ENCODE measurements at regions not wholly inside any gene's neighbourhood (a gene's known extent, or its start where the extent isn't known, plus 50 kb on each side); places are given as distances from the start of the nearest gene placed in this dataset.

DNA sequence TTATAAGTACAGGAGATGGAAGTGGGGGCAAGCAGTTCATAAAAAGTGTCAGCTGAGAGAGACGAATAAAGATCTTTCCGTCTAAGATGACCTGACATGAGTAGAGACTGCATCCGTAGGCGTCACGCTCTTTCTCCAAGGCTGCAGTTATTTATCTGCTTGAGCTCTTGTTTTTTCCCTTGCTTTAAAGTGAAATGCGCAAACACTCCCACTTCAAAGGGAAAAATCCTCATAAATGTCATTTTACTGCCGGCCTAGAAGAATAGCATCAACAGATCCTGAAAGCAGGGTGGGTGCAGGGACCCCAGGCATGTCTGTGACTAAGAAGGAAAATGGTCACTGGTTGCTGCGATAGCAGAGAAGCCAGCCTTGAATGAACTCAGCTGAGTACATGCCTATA lies 647.4 kb downstream of the MED13L start:
- H3K36me3 ChIP-seq (ENCODE audit: insufficient read depth, low read length): no peaks in the 10 kb centered on the region

DNA sequence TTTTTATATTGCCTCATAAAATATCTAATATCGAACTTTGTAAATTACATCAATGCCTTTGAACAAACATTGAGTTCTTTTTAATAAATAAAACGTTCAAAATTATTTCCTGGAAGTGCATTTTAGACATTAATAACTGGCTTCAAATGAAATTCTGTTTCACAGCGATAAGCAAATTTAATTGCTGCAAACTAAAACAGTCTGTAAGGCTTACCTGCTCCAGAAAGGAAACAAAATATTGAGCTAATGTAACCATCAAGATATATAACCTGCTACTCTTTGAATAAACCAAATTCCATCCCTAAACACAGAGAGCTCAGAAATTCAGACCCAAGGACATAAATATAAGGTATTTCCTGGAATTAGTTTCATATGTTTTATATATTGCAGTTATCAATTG lies 651.3 kb downstream of the MED13L start:
- no peaks in the 10 kb centered on the region for H3K4me1 ChIP-seq (ENCODE audit: insufficient read depth, low read length)
- H3K9me3 ChIP-seq (ENCODE audit: control insufficient read depth, insufficient read depth, low read length): peaks cover 6% of the 10 kb centered on the region; the same call in 1 of the 2 replicates
- H3K36me3 ChIP-seq (ENCODE audit: insufficient read depth, low read length): no peaks in the 10 kb centered on the region
- no peak overlapping the region for H3K9ac ChIP-seq (ENCODE audit: low read depth, low read length)

More for the DNA sequence above, 647.4 kb downstream of the MED13L start:
- Histone ChIP-seq H3K9me3 (ENCODE audit: control insufficient read depth, insufficient read depth, low read length) (peaks cover 6% of the 10 kb centered on the region; the same call in 1 of the 2 replicates), H3K4me1 (ENCODE audit: insufficient read depth, low read length) (no peaks in the 10 kb centered on the region), H3K9ac (ENCODE audit: low read depth, low read length) (no peak overlapping the region)

DNA sequence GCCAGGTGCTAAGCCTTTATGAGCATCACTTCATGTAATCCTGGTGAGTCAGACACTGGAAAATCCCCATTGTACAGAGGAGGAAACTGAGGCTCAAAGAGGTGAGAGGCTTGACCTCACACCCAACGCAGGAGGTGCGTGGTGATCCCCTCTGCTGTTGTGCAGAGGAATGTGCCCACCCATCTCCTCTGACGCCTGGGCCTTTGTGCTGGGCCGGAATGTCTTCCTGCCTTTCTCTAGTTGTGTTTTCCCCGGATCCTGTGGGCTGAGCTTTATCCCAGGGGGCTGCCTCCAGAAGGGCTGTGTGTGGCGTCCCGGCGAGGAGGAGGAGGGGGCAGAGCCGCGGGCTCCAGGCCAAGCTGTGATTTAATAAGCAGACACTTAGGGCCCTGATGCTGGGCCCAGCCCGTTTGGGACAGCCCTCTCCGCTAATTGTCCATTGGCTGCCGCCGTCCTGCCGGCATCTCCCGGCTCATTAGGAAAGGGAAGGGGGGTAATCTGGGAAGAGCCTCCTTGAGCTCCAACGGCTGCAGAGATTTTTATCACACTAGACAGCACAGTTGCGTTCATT lies 653.6 kb downstream of the MED13L start:
- no peaks in the 10 kb centered on the region; the same call in 1 of the 2 replicates for H3K9me3 ChIP-seq (ENCODE audit: control insufficient read depth, insufficient read depth, low read length)
- H3K4me1 ChIP-seq (ENCODE audit: insufficient read depth, low read length): no peaks in the 10 kb centered on the region
- no peaks in the 10 kb centered on the region for H3K36me3 ChIP-seq (ENCODE audit: insufficient read depth, low read length)
- no peak overlapping the region for H3K9ac ChIP-seq (ENCODE audit: low read depth, low read length)

DNA sequence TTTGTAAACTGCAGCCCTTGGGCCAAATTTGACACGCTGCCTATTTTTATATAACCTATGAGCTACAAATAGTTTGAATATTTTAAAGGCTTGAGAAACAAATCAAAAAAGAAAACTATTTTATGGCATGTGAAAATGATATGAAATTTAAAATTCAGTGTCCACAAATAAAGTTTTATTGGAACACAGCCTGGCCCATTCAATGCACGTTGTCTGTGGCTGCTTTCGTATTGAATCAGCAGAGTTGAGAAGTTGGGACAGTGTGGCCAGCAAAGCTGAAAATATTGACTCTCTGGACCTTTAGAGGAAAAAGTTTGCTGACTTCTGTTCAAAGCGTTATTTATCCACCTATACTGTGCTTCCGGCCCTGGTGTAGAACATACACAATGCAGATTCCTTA lies 654.2 kb downstream of the MED13L start:
- H3K9ac ChIP-seq (ENCODE audit: low read depth, low read length): no peak overlapping the region
- H3K36me3 ChIP-seq (ENCODE audit: insufficient read depth, low read length): no peaks in the 10 kb centered on the region
- no peaks in the 10 kb centered on the region for H3K4me1 ChIP-seq (ENCODE audit: insufficient read depth, low read length)
- no peaks in the 10 kb centered on the region; the same call in 1 of the 2 replicates for H3K9me3 ChIP-seq (ENCODE audit: control insufficient read depth, insufficient read depth, low read length)

DNA sequence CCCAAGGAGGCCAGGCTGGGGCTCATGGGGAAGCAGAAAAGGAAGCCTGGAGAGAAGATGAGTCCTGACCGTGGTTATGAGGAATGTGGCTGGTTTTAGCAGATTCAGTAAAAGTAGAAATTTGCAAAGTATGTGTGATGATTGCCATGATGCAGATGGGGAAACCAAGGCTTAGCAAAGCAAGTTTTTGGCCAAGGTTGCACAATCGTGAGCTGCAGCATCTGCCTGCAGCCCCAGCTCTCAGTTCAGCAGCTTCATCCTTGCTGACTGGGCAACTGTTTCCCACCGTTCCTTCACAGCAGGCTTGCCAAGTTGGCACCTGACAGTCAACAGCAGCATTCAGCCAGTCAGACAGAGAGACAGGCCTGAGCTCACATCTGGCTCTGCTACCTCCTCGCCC lies 656.7 kb downstream of the MED13L start:
- no peaks in the 10 kb centered on the region for H3K4me1 ChIP-seq (ENCODE audit: insufficient read depth, low read length)
- H3K36me3 ChIP-seq (ENCODE audit: insufficient read depth, low read length): no peaks in the 10 kb centered on the region
- no peaks in the 10 kb centered on the region; the same call in 1 of the 2 replicates for H3K9me3 ChIP-seq (ENCODE audit: control insufficient read depth, insufficient read depth, low read length)
- H3K9ac ChIP-seq (ENCODE audit: low read depth, low read length): no peak overlapping the region

DNA sequence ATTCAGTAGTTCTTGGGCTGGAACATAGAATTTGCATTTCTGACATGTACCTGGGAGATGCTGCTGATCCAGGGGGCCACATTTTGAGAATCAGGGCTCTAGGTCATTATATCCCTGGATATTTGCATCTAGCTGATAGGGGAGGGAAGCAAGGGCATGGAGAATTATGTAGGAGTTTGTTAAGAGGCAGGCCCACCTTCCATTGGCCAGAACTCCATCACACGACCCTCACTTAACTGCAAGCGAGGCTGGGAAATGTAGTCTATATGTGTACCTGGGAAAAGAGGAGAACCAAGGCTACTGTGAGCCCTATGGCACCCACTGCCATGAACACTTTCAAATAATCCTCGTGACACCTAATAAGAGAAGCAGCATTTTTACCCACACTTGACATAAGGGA lies 657.6 kb downstream of the MED13L start:
- no peak overlapping the region for H3K9ac ChIP-seq (ENCODE audit: low read depth, low read length)
- no peaks in the 10 kb centered on the region for H3K4me1 ChIP-seq (ENCODE audit: insufficient read depth, low read length)
- no peaks in the 10 kb centered on the region for H3K36me3 ChIP-seq (ENCODE audit: insufficient read depth, low read length)
- no peaks in the 10 kb centered on the region for H3K9me3 ChIP-seq (ENCODE audit: control insufficient read depth, insufficient read depth, low read length)

DNA sequence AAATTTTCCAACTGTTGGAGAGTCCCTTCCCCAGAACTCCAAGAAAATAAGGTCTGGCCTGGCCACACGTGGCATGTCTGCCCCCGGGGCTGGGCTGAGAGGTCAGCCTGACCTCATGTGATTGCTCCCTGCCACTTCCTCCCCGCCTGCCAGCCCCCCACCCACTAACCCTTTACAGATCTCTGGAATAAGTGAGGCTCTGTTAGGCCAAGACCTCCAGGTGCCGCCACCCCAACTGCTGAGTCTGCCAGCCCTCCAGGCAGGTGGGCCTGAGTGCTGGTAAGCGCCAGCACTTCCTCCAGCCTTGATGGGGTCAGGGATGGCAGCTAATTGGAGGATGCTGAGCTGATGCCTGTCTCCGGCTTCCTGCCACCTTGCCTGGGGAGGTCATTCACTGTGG lies 658.4 kb downstream of the MED13L start:
- Histone ChIP-seq H3K9me3 (ENCODE audit: control insufficient read depth, insufficient read depth, low read length) (no peaks in the 10 kb centered on the region), H3K36me3 (ENCODE audit: insufficient read depth, low read length) (no peaks in the 10 kb centered on the region), H3K4me1 (ENCODE audit: insufficient read depth, low read length) (no peaks in the 10 kb centered on the region), H3K9ac (ENCODE audit: low read depth, low read length) (no peak overlapping the region)

DNA sequence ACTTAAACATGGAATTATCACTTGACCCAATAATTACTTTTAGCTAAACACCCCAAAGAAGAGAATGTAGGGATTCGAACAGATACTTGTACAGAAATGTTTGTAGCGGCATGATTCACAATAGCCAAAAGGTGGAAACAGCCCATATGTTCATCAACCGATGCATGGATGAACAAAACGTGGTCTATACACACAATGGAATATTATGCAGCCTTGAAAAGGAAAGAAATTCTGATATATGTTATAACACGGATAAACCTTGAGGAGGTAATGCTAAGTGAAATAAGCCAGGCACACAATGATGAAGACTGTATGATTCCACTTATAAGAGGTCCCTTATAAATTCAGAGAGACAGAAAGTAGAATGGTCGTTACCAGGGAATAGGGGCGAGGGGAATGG lies 659.4 kb downstream of the MED13L start:
- H3K4me1 ChIP-seq (ENCODE audit: insufficient read depth, low read length): no peaks in the 10 kb centered on the region
- H3K9ac ChIP-seq (ENCODE audit: low read depth, low read length): no peak overlapping the region
- H3K36me3 ChIP-seq (ENCODE audit: insufficient read depth, low read length): no peaks in the 10 kb centered on the region
- H3K9me3 ChIP-seq (ENCODE audit: control insufficient read depth, insufficient read depth, low read length): no peaks in the 10 kb centered on the region

DNA sequence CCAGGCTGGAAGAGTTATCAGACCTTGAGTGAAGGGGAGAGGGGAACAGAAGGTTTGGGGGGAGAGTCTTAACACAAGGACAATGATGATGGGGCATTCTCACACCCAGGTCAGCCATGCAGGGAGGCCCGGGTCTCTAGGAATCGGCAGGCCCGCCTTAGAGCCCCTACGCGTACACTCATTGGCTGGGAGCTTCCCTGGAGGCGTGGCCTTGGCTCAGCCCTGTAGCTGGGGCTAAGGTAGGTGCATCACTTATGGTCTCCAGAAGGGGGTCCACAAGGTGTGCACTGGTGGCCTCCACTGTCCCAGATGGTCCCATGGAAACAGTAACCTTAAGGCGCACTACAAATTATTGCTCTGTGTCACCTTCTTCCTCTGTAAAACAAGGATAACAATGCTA lies 660.1 kb downstream of the MED13L start:
- H3K4me1 ChIP-seq (ENCODE audit: insufficient read depth, low read length): no peaks in the 10 kb centered on the region
- no peak overlapping the region for H3K9ac ChIP-seq (ENCODE audit: low read depth, low read length)
- no peaks in the 10 kb centered on the region for H3K36me3 ChIP-seq (ENCODE audit: insufficient read depth, low read length)
- H3K9me3 ChIP-seq (ENCODE audit: control insufficient read depth, insufficient read depth, low read length): no peaks in the 10 kb centered on the region

DNA sequence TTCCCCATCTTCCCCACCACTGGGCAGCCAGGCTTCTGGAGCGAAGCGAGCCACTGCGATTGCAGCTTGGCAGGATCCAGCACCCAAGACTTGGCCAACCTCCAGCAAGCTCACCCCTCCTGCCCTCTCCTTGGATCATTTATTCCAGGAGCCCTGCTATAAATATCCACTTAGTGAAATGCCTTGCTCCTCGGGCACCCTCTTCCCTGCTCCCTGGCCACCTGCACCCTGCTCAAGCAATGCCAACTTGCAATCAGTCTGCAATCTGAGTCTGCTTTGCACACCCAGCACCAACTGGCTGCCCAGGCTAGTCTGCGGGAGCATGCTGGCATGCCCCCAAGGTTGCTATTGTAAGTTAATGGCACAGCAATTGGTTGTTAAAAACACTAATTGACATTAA lies 666.0 kb downstream of the MED13L start:
- Histone ChIP-seq H3K9ac (ENCODE audit: low read depth, low read length) (no peak overlapping the region), H3K9me3 (ENCODE audit: control insufficient read depth, insufficient read depth, low read length) (no peaks in the 10 kb centered on the region), H3K36me3 (ENCODE audit: insufficient read depth, low read length) (no peaks in the 10 kb centered on the region), H3K4me1 (ENCODE audit: insufficient read depth, low read length) (no peaks in the 10 kb centered on the region)

DNA sequence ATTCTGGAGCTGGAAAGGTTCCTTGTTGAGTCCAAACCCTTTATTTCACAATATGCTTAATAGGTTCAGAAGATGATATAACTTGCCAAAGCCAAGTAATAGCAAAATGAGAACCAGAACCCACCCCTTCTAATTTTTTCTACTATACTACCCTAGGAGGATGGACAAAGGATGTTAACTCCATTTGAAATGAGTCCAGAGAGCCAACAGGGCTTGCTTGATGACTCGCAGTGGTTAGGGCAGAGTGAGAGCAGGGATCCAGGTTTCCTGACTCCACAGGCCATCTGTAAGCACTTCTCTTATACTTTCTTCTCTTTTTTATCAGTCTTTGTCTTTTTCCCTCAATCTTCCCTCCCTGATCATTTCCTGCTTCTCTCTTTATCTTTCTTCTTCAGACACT lies 668.1 kb downstream of the MED13L start:
- Histone ChIP-seq H3K9me3 (ENCODE audit: control insufficient read depth, insufficient read depth, low read length) (no peaks in the 10 kb centered on the region), H3K4me1 (ENCODE audit: insufficient read depth, low read length) (no peaks in the 10 kb centered on the region), H3K9ac (ENCODE audit: low read depth, low read length) (no peak overlapping the region), H3K36me3 (ENCODE audit: insufficient read depth, low read length) (no peaks in the 10 kb centered on the region)

DNA sequence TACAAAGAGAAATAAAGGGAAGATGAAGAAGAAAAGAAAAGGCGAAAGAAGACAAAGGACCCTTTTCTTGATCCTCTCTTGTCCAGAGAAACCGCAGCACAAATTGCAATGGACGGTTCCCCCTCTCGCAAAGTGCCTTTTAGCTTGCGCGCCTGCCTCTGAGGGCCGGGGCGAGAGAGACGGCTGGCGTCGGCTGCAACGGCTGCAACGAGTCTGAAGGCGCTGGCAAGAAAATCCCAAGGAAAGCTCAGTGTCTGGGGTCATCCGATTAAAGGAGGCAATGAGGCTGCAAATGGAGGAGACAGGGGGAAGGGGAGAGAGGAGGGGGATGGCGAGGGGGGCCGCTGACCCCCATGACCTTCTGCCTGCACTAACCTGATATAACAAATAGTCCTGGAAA lies 671.5 kb downstream of the MED13L start:
- Histone ChIP-seq H3K9me3 (ENCODE audit: control insufficient read depth, insufficient read depth, low read length) (no peaks in the 10 kb centered on the region), H3K36me3 (ENCODE audit: insufficient read depth, low read length) (no peaks in the 10 kb centered on the region), H3K4me1 (ENCODE audit: insufficient read depth, low read length) (no peaks in the 10 kb centered on the region)

DNA sequence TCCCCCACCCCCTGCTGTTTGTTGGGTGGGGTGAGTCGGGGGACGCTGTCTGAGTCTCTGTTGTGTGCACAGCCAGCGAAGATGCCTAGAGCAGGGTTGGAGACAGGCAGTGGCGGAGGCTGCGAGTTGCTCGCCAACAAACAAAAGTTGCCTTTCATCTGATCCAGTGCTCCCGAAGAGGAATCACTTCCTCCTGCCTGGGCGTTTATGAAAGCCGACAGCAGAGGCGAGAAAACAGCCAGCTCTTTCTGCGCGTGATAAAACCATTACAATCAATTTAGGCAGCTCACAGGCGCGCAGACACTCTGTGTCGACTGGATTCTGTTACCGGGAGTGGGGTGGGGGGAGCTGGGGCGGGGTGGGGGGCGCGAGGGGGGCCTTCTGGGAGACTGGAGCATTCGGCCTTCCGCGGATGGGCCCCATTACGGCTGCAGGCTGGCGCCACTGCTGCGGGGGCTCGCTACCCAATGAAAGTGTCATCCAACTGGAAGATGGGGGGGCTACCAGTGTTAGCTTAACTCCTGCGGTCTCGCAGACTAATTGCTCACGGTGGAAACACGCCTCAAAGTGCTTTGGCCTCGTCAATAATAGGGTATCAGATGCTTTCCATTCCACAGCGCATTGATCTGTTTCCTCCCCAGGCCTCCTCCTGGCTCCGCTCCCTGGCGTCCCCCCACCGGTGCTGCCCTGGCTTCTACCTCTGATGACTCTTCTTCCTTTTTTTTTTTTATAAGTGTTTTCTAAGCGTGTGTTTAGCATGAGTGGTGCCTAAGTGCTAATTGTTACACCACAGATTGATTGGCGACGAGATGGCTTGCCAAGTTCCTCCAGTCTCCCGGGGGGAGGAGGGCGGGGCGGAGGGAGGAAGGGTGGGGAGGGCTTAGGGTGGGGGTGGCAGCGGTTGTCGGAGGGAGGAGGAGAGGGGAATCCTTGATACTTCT lies 678.4 kb downstream of the MED13L start:
- Histone ChIP-seq H3K4me1 (ENCODE audit: insufficient read depth, low read length) (no peaks in the 10 kb centered on the region; the same call in 1 of the 2 replicates), H3K9ac (ENCODE audit: low read depth, low read length) (peak overlapping the region; percentile 13; the same call in 1 of the 2 replicates), H3K36me3 (ENCODE audit: insufficient read depth, low read length) (no peaks in the 10 kb centered on the region)

More for the DNA sequence above, 671.5 kb downstream of the MED13L start:
- no peak overlapping the region for H3K9ac ChIP-seq (ENCODE audit: low read depth, low read length)

DNA sequence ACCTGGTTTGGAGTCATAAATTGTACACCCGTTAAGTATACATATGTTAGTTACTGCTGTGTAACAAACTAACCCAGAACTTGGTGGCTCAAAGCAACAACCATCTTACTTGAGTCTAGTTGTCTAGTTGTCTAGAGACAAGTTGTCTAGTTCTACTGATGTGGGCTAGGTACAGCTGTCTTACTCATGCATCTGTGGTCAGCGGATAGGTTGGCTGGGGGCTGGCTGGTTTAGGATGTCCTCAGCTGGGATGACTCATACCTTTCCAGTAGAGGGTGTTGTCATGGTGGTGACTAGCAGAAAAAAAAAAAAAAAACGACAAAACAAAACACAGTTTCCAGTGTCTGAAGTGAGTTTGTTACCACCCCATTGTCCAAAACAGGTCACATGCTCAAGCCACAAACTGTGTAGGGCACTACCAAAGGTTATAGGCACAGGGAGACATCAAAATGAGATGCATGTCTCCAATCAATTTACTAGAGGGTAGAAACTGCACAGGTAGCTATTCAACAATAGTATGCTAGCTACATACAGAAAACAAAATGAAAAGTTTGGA lies 680.3 kb downstream of the MED13L start:
- Histone ChIP-seq H3K9ac (ENCODE audit: low read depth, low read length) (no peak overlapping the region), H3K36me3 (ENCODE audit: insufficient read depth, low read length) (no peaks in the 10 kb centered on the region), H3K9me3 (ENCODE audit: control insufficient read depth, insufficient read depth, low read length) (peaks cover 3% of the 10 kb centered on the region; the same call in 1 of the 2 replicates), H3K4me1 (ENCODE audit: insufficient read depth, low read length) (no peaks in the 10 kb centered on the region; the same call in 1 of the 2 replicates)

More for the DNA sequence above, 678.4 kb downstream of the MED13L start:
- peaks cover 3% of the 10 kb centered on the region; the same call in 1 of the 2 replicates for H3K9me3 ChIP-seq (ENCODE audit: control insufficient read depth, insufficient read depth, low read length)

All from ES-I3 (cell line).